HG03457 (cell line): ENCODE measurements at regions not wholly inside any gene's neighbourhood (a gene's known extent, or its start where the extent isn't known, plus 50 kb on each side); places are given as distances from the start of the nearest gene placed in this dataset.
"Not testable (repeated sequence)": the region's sequence is repeated elsewhere in the genome, so short reads cannot be mapped to it uniquely, and the experiment has no call there.

Experiments
- ATAC-seq: cut with Tn5 transposase; IDR thresholded peaks from one replicate; pipeline ENCODE4 v1.9.1; 2021; ENCODE audit warnings: moderate number of reproducible peaks; ENCODE audit not compliant: unreplicated experiment

DNA sequence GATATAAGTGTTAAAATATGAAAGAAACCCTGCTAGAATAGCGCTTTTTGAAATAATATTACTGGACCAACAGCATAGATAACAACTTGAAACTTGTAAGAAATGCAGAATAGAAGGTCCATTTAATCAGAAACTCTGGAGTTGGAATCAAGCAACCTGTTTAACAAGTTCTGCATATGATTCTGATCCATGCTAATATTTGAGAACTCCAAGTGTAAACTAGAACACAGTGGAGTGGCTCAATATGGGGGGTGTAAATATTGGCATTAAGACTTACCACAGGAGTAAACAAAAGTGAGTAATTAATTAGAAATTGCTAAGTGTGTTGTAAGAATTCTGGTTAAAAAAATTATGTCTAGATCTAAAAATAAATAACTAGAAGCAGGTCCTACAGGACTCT, 151.2 kb downstream of the SLITRK1 start:
- no peak for ATAC-seq

DNA sequence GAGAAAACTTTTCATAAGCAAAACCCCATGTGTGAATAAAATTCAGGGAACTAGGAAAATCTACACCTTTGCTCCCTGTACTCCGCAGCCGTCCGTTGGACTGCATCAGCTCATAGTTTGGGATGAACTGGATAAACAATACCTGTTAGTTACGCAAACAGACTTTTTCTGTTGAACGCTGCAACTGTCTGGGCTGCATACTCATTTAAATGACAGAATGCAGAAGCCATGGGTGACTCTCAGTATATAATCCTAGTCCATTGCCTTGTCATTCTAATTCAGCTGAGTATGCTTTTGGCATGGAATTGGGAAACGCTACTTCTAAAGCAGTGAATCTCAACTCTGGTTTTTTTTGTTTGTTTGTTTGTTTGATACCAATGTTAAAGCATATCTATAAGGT, 151.6 kb downstream of the SLITRK1 start:
- ATAC-seq: no peak

DNA sequence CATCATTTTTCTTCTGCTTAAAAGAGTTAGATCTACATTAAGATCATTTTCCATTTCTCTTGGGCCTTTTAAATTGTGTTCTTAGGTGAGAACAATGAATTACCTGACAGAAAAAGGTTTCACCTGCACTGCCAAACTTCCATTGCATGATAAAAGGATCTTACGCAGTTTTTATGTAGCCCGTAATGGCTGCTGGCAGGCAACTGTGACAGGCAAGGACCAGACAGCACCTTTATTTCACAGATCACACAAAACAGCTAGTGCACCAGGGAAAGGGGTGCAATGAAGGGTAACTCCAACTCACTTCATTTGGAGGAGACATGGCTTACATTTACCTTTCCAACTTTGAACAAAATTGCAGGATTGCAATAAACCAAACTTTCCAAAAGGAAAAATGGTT, 159.8 kb downstream of the SLITRK1 start:
- no peak for ATAC-seq

DNA sequence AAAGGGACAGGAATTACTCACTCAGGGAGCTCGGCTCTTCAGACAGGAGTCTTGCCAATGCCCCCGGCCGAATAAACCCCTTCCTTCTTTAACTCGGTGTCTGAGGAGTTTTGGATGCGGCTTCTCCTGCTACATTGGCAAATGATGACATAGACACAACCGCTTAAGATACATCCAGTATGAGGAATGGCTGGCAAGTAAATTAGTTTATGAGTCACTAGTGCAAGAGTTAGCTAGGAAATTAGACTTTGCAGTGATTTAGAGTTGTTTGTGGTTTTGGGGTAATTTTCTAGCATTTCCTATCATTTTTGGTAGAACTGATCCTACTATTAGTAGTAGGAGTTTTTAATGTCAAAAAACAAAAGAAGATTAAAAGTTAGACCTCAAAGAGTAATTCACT, 166.2 kb downstream of the SLITRK1 start:
- no peak for ATAC-seq

DNA sequence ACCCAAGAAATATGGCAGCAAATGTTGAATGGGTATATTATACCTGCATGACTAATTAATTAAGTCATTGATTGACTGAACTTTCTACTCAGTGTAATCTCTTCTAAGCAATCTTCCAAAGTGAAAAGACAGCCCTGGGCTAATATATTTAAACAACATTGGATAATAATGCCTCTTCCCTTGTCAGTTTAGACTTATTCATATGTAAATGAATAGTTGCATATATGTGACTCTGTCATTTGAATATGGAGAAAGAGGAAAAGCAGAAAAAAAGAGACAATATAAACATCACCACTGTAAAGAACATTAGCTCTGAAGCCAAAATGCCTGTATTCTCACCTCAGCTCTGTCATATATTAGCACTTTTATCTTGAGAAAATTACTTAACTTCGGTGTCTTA, 168.0 kb downstream of the SLITRK1 start:
- no peak for ATAC-seq

DNA sequence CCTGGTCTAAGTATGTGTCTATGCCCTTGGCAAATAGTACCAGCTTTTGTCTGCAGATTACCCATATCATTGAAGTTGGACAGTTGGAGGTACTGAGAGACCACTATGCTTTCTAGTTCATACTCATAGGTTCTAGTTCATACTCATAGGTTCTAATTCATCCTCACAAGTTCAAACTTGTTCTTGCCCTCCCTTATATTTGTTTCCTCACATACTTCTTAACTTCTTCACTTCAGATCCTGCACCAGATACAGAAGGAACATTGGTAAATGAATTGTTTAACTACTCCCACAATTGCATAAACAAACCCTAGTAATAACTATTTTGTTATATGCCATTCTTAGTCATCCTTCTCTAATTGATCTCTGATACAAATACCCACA, 172.2 kb downstream of the SLITRK1 start:
- no peak for ATAC-seq

DNA sequence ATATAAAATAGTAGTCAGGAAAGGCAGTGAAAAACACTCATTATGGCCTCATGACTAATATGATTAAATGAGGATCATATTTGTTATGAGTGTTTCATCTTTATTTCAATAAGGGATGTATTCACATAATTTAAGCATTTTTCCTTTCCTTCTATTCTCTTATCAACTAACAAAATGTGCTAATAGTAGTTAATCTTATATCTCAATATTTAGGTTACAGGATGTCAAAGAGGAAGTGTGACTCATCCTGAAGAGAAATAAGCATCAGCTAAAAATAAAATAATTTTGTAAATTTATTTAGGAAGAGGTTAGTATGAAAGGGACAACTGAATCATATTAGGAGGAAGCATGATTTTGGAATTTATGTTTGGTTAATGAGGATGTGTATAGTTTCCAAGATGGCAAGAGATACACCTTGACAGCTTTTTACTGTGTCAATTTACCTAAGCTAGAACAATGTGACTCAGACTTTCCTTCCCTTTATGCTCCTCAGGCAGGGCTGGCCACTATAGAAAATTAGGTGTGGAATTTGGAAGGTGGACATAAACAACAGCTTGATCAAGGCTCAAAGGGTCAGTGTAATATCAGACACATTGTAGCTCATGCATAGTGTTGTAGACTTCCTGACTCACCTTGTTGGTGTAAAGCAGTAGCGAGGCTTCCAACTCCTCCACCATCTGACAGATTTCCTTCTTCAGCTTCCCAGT, 172.7 kb downstream of the SLITRK1 start:
- ATAC-seq: no peak

DNA sequence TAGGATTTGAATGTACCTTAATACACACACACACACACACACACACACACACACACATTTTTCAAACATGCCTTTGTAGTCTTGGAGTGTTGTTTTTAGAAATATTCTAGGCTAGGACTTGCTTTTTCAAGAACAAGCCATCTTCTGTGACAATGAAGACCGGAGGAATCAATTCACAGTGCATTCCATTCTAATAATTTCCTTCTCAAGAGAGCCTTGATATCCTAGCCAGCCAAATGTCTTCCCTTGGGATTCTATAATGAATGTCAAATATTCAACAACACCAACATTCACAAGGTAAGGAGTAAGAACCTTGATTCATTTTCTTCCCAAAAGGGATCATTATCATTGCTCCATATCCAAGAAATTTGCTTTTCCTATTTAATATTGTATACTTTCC, 180.3 kb downstream of the SLITRK1 start:
- ATAC-seq: no peak

DNA sequence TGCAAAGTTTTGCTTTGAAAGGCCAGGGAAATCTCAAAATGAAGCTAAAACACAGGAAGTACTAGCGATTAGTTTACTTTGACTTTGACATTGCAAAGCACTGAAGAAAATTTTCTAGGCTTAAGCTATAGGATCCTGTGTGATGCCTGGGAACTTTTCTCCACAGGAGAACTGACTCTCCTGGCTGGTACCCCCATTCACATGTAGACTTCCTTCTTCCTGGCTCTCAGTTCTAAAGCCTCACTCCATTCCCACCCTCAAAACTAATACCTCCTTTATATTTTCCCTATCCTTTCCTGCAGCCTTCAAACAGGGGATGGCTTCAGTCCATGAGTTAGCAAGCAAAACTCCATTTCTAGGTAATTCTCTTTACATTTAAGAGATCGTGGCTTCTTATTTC, 189.5 kb downstream of the SLITRK1 start:
- ATAC-seq: no peak

DNA sequence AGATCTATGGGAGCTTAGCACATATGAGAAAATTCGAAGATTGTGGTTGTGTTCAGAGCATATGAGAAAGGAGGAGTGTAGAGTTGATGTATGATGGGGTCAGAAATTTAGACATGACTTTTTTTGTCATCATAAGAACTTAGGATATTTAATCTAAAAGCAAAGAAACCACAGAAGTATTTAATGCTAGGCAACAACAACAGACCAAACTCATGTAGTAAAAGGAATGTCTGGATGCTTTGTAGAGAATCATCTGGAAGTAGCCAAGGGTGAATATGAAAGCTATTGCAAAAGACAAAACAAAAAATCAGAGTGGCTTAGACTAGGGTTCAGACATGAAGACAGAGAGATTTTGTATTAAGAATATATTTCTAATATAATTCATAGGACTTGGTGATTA, 190.3 kb downstream of the SLITRK1 start:
- ATAC-seq: no peak

DNA sequence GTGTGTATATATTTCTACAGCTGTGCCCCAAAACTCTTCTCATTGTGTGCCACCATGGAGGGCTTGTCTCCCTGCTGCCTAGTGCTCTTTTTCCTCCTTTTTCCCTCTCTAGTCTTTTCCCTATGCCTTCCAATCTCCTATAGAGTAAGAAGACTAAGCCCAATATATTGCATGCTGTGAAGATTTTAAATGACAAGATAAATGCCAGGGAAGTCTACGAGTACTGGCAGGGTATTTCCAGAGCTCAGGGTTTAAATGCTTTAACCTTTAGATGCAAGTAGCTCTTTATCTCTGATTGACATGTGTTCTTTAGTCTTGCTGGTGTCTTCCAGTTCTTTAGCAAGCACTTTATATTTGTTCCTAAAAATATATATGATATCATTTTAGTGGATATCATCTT, 200.7 kb downstream of the SLITRK1 start:
- no peak for ATAC-seq

DNA sequence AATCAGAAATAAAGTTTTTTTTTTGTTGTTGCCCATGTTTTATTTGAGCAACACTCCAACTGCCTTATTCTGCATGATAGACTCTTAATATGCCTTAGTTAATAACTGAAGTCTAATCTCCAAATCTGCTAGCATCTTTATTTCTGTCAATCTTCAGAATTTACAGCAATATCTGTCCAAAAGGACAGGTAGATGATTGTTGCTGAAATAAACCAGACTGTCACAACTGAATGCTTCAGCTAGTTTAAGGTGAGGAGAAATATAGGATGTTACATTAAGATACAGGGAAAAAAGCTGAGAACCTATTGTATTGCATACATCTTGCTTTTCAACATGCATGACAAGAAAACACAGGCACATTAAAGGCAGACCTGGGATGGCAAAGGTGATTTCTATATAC, 204.3 kb downstream of the SLITRK1 start:
- no peak for ATAC-seq

DNA sequence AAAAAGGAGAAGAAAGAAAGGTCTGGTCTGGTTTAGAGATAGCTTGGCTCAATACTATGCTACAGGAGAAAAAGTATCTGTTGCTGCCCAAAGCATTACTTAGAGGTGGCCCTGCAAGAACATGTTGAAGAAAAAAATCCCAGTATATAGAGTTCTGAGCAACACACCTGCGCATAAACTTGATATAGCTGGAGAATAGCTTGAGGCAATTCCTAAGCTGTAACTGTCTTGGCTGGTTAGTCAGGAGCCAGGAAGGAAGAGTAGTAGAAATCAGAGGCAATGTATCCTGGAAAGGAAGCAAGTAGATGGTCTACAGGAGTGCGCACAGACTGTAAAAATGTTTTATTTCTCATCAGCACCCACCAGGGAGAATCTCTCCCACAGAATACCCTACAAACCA, 209.7 kb downstream of the SLITRK1 start:
- no peak for ATAC-seq

DNA sequence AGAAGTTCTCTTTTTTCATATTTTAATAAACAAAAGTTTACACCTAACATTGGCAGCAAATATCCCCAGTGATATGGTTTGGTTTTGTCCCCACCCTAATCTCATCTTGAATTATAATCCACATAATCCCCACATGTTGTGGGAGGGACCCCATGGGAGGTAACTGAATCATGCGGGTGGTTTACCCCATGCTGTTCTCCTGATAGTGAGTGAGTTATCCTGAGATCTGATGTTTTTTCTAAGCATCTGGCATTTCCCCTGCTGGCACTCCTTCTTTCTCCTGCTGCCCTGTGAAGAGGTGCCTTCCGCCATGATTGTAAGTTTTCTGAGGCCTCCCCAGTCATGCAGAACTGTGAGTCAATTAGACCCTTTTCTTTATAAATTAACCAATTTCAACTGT, 214.7 kb downstream of the SLITRK1 start:
- ATAC-seq: no peak

DNA sequence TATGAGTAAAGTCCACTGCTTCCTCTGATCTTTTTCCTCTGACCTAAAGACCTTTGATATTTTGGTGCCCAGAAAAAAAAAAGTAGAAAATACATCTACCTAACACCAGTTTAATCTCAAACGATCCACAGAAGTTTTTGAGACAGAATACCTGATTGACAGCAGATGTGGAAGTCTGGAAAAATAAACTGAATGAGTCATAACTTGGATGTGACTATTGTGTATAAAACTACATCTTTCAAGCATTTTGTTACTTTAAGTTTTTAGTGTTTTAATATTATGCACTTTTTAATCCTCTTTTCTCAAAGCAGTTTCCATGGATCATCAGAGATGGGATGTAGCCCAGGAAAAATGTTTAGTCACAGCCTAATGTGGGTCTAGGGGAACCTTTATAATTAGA, 216.1 kb downstream of the SLITRK1 start:
- ATAC-seq: no peak

DNA sequence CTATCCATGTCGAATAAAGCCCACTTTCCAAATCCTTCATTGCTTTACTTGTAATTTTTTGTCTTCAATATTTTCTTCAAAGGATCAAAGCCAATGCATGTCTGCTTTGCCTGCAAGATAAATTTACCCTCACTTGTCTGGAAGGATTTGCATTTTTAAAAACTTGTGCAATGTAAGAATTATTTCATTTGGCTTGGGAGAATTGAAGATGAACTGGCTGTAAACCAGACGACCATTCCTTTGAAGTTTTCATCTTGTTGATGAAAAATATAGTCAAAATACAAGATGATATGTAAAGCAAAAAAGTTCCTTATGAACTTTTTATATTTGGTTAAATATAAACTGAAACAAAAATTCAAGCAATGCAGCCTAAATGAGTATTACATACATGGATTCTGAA, 225.0 kb downstream of the SLITRK1 start:
- ATAC-seq: no peak

DNA sequence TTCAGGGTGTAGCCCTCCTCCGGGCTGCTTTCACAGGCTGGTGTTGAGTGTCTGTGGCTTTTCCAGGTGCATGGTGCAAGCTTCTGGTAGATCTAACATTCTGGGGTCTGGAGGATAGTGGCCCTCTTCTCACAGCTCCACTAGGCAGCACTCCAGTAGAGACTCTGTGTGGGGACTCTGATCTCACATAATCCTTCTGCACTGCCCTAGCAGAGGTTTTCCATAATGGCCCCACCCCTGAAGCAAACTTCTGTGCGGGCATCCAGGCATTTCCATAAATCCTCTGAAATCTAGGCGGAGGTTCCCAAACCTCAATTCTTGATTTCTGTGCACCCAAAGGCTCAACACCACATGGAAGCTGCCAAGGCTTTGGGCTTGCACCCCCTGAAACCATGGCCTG, 239.7 kb downstream of the SLITRK1 start:
- not testable (repeated sequence) for ATAC-seq

DNA sequence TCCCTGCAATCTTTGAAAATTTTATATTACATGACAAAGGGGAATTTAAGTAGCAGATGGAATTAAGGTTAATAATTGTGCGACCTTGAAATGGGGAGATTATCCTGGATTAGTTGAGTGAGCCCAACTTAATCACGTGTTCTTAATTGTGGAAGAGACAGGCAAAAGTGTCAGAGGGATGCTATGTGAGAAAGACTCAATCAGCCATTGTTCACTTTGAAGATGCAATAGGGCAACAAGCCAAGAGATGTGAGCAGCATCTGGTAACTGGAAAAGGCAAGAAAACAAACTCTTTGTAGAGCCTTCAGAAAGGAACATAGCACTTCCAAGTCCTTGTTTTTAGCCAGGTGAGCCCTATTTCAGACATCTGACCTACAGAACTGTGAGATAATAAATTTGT, 247.7 kb downstream of the SLITRK1 start:
- no peak for ATAC-seq

DNA sequence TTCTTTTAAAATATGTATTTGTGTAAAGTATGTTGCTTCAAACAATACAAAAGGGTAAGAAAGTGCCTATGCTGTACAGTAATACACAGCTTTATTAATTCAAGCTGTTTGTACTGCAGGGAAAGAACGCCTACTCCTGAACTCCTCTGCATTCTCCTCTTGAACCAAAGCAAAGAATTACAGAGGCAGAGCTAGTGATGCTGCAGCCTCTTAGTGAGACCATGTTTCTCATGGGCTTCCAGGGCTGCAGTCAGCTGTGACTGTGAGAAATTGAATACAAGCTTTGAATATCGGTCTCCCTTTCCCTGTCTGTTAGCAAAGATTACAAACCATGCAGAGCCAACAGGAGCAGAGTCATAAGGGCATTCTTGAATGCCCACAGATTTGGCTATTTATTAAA, 248.5 kb downstream of the SLITRK1 start:
- no peak for ATAC-seq

DNA sequence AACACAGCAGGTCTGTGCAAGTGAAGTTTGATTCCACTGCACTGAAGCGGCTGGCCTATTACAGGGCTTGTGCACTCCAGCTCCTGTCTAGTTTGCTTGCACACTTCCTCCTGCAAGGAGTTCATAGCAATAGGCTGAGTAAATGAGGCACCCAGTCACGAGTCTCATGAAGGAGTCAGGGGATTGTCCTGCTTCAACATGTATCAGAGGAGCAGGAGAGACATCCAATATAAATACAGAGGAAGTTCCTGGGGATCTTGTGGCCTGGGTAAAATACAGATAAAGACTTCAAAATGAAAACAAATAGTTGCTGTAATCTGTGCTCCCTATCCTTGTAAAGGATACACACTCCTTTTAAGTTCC, 259.9 kb downstream of the SLITRK1 start:
- no peak for ATAC-seq

DNA sequence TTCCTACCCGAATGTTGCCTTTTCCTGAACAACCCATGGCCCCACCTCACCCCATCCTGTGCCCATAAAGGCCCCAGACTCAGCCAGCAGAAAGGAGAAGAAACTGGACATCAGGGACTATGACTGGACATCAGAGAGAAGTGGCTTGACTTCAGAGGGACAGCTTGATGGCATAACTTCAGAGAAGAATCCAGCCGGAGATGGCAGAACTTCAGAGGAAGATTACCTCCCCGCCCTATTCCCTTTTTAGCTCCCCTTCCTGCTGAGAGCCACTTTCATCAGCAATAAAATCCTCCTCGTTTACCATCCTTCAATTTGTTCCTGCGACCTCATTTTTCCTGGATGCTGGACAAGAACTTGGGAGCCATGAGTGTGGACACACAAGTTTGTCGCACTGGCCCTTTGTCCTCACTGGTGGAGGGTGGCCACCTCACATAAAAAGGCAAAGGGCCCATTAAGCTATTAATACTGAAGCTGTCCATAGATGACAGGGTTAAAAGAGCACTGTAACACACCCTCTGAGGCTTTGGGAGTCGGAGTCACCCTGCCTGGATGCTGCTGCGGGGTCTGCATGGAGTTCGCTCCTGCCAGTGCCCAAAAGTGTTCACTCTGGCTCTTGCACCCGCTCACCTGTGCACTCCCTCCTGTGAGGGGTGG, 260.4 kb downstream of the SLITRK1 start:
- ATAC-seq: no peak

DNA sequence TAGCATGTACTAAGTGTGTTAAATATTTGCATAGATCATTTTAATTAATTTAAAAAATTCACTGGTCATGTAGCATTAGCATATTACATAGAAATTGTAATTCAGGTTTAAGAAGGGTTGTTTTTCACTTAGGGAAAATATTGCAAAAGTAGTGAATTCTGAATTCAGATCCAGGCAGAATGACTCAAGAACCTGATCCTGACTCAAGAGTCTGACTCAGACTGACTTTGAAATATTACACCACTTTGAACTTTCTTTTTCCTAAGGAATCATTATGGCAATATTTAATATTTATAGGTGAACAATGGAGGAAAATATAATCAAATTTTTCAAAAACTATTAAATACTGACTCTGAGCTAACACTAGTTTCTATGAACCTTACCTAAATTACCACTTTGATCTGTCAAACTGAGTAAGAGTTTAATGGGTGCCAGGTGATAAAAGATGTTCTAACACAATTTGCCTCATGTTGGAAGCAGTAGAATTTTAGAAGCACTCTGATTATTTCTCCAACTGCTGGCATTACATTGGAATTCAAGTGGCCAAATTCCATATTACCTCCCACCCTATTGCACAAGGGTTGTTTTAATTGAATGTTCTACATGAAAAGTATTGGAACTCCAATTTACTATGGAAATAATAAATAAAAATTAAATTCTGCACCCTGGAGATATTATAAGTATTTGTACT, 261.6 kb downstream of the SLITRK1 start:
- ATAC-seq: no peak
